Activated CD4-positive, CD25-positive, alpha-beta regulatory T cell treated with anti-CD3 and anti-CD28 coated beads, Interleukin-2, amount 50 U/mL, for 16 hours (primary cell): ENCODE measurements at regions not wholly inside any gene's neighbourhood (a gene's known extent, or its start where the extent isn't known, plus 50 kb on each side); places are given as distances from the start of the nearest gene placed in this dataset.
"Not testable (repeated sequence)": the region's sequence is repeated elsewhere in the genome, so short reads cannot be mapped to it uniquely, and the experiment has no call there.

Experiments used
- DNase-seq: peaks from one replicate; pipeline ENCODE4 v3.0.0-alpha.2; 2020; ENCODE audit warnings: low read depth, low spot score

DNA sequence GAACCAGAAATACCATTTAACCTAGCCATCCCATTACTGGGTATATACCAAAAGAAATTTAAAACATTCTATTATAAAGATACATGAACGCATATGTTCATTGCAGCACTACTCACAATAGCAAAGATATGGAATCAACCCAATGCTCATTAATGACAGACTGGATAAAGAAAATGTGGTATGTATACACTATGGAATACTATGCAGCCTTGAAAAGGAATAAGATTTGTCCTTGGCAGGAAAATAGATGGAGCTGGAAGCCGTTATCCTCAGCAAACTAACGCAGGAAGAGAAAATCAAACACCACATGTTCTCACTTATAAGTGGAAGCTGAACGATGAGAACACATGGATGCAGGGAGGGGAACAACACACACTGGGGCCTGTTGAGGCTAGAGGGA, 146.1 kb upstream of the HMGA2 start:
- not testable (repeated sequence) for DNase-seq

DNA sequence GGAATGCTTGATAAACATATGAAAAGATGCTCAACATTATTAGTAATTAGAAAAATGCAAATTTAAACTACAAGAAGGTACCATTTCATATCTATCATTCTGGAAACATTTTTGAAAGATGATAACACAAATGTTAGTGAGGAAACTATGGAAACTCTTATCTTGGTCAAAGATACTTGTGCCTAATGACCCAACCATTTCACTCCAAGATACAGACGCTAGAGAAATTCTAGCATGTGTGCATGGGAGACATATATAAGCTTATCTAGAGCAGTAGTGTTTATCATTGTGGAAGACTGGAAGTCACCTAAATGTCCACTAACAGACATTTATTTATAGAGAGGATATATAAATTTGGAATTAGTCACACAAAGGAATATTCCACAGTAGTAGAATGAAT, 143.1 kb upstream of the HMGA2 start:
- no peak for DNase-seq

DNA sequence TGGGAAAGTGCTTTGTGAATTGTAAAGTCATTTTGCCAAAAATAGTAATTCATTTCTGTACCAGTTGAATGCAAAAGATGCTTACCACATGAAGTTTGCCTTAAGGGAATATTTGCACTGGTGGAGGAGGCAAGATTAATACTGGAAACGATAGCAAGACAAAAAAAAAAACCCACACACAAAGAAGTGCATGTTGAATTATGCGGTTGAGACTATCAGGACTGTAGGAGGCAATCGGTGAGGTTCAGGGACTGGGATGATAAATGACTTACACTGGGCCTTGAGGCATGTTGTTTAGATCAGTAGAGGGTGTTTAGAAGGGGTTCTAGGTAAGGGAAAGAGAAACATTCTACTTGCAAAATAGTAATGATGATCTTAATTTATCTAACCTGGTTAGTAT, 142.2 kb upstream of the HMGA2 start:
- DNase-seq = no peak

DNA sequence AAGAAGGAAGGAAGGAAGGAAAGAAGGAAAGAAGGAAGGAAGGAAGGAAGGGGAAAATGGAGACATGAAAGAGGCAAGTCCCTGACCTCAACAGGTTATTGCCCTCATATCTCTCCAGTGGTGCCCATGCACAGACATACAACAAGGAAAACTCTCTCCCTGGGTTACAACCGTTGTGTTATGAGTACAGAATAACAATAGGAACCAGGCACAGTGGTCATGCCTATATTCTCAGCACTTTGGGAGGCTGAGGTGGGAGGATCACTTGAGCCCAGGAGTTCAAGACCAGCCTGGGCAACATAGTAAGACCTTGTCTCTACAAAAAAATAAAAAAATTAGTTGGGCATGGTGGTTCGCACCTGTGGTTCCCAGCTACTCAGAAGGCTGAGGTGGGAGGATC, 139.4 kb upstream of the HMGA2 start:
- no peak for DNase-seq

DNA sequence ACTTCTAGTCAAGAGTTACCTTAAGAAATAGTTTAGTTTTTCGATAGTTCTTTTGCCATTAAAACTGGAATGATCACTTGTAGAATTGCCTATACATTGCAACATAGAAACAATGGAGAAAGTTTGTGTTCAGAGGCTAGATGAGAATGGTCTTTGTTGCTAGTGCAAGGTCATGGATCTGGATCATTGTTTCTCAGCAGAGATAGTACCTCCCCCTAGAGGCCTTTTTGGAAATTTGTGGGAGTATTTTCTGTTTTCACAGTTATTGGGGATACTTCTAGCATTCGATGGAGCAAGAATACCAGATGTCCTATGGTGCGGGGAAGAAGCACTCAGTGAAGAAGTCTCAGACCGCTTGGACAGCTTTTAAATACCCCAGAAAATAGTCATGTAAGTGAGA, 138.8 kb upstream of the HMGA2 start:
- DNase-seq = no peak

DNA sequence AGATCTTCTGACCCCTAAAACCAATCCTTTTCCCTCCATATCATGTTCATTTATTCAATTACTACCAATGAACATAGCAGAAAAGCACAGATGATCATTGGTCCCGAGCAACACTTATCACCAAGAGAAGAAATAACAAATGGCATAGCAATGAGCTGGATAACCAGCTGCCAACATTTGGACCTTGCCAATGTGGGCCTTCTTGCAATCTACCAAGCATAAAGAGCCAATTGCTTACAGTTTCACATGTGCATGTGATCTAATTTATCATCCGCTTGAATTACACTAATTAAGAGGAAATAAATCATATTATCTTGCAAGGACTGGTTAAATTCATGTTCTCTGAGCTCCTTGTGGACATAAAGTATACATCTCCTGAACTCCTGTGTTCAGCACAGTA, 134.8 kb upstream of the HMGA2 start:
- DNase-seq = no peak

DNA sequence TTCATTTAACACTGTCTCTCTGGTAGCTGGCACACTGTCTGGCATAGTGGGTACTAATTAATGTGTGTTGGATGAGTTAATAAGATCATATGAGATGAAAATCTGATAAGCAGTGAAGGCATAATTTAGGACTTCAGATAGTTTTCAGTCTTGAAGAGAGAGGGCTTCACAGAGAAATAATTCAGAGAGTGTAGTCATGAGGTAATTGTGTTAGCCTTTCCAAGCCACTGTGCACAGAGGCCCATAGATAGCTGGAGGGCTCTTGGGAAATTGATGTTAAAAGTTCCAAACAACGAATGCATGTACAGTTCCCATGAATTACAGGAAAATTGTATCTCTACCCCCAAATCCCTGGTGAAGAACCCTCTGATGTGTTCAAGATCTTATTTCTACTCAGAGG, 133.8 kb upstream of the HMGA2 start:
- DNase-seq = no peak

DNA sequence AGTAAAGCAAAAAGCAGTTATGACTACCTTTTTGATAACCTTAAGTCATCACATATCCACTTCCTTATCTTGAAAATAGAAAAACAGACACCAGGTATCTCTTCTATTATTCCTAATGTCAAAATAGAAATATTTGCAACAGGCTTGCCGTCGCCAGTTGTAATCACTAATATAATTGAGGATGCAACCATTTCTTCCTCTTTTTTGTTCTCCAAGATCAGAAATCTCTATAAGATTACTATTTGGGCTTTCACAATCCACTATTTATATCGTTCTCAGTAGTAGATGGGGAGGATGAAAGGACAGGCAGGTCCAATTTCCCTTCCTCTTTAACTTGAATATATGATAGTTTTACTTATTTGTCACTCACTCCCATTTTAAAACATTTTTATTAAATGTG, 130.2 kb upstream of the HMGA2 start:
- DNase-seq = no peak

DNA sequence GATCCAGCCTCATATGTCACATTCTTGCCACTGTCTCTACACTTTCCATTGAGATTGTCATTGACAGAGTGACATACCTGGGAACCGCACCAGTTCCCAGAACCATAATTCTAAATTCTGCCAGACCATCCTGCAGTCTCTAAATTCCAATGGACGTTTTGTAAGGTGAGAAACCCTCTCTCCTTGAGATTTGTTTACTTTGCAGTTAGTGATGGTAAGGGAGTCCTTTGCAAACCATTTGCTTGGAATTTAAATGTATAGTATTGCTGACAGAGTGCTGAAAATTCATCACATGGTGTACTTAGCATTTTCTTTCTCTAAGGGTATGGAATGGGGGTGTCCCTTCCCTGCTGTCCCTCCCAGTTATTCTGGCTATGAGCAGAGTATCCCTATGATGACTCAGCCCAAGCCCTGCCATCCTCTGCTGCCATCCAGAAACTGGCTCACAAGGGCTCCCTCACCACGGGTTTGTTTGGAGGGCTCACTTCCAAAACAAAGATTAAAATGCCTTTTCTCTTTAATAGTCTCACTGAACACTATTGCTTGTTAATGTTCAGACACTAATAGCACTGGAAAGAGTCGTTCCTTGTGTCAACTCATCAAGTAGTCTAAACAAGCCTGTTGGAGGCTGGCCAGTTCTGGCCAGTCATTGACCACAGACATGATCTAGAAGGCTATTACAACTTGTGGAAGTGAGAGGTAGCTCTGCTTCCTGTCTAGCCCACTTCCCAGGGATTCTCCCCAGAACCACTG, 129.0 kb upstream of the HMGA2 start:
- no peak for DNase-seq

DNA sequence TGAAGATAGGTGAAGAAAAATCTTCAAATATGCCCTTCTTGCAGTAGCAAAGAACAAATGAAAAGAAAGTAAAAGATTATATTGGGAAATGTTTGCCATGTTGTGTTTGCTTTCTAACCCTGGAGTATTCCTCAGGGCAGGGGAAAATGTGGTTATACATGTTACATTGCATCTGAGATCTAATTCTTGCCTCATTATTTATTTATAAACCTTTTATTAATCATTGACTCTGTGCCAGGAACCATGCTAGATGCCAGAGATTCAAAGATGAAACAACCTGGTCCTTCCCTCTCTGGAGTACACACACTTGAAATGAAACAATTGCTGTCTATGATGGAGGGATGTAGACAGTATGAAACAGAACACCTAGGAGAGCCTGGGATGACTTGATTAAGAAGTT, 128.1 kb upstream of the HMGA2 start:
- DNase-seq = no peak

DNA sequence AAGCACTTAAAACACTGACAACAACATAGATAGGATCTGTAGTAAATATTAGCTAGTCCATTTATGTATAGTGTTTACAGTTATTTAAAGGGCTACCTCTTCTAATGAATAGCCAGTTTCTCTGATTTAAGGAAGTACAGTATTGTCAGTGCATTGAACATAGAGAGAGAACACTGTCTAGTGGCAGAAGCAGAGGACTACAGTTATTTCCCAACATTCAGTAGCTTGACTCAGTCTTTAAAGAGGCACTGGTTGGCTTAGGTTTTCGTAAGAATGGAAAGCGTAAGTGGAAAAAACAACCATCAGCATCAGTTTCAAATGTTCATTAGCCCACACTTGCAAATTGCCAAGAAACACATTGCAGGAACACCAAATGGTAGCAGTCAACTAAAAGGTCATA, 125.0 kb upstream of the HMGA2 start:
- no peak for DNase-seq

DNA sequence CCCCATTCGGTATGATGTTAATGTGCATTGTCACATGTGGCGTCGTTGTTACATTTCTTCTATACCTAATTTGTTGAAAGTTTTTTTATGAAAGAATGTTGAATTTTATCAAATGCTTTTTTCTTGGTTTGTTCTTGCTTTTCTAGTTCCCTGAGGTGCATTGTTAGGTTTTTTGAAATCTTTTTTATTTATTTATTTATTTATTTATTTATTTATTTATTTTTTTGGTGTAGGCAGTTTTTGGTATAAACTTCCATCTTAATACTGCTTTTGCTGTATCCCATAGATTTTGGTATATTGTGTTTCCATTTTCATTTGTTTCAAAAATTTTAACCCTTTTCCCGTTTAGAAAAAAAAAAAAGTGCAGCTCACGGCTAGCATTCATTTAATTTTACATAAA, 121.1 kb upstream of the HMGA2 start:
- no peak for DNase-seq

DNA sequence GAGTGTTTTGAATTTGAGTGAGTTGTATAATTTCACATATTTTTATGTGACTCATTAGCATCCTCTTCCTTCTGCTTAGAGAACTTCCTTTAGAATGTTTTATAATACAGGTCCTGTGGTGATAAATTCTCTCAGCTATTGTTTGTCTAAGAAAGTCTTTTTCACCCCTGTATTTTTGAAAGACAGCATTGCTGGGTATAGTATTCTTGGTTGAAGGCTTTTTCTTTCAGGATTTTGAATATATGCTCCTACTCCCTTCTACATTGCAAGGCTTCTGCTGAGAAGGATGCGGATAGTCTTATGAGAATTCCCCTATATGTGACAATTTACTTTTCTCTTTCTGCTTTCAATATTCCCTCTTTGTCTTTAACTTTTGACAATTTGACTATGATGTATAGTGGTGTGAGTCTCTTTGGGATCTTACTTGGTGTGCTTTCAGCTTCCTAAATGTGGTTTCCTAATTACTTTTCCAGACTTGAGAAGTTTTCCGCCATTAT, 118.9 kb upstream of the HMGA2 start:
- DNase-seq = no peak

DNA sequence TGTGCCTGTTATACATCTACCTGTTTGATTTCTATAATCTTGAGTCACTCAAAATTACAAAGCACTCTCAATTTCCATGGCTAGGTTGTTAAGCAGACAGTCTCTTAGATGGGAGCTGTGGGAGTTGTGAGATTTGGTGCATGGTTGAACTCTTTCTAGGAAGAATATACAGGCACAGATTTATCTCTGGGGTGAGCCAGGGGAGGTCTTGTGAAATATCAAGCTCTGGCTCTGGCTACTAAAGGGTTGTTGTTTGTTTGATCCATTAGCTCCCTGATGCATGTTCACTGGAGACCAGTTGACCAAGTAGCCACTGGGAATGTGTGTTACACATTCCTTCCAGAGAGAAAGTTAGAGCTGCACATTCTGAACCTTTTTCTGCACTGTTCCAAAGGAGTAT, 117.2 kb upstream of the HMGA2 start:
- DNase-seq = no peak

DNA sequence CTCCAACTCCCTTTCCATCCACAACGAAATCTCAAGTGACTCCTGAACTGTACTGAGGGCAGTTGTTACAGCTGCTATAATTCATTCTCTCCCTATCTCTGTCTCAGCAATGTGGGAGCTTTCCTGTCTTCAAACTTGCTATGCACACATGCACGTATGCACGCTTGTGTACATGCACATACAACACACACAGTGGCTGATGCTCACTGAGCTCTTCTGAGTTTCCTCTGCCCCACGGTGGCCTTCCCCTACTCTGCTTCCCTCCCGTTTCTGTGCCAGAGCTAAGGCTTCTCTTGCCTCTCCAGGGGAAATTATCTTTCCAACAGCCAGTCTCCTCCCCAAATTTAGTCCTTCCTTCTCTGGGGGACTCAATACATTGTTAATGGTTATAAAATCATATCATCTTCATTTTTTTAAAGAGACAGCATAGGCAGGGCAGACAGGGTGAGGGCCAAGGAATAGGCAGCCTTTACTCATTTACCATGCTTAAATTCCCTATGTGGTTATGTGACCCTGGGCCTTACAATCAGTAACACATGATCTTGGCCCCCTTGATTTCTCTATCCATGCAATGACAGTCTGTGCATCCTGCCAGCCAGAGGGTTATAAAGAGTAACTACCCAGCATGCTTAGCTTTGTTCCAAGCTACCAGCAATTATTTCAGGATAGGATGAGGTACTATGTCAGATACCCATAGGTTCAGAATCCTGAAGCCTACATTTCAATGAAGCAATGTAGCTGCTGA, 111.9 kb upstream of the HMGA2 start:
- DNase-seq = no peak

DNA sequence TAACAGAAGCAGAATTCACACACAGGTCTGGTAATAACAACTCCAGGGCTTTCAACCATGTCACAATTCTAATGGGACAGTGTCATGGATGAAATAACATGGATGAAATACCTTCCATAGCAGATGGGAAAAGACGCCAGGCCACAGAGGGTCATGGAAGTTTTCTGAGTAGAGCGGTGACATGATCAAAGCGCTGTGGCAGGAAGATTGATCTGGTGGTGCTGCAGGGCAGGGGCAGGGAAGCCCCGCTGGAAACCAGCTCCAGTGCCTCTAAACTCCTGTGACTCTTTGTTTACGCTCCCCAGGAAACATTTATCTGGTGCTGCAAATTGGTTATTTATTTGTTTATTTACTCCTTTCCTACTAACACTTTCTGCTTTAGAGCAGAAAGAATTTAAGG, 108.3 kb upstream of the HMGA2 start:
- no peak for DNase-seq

DNA sequence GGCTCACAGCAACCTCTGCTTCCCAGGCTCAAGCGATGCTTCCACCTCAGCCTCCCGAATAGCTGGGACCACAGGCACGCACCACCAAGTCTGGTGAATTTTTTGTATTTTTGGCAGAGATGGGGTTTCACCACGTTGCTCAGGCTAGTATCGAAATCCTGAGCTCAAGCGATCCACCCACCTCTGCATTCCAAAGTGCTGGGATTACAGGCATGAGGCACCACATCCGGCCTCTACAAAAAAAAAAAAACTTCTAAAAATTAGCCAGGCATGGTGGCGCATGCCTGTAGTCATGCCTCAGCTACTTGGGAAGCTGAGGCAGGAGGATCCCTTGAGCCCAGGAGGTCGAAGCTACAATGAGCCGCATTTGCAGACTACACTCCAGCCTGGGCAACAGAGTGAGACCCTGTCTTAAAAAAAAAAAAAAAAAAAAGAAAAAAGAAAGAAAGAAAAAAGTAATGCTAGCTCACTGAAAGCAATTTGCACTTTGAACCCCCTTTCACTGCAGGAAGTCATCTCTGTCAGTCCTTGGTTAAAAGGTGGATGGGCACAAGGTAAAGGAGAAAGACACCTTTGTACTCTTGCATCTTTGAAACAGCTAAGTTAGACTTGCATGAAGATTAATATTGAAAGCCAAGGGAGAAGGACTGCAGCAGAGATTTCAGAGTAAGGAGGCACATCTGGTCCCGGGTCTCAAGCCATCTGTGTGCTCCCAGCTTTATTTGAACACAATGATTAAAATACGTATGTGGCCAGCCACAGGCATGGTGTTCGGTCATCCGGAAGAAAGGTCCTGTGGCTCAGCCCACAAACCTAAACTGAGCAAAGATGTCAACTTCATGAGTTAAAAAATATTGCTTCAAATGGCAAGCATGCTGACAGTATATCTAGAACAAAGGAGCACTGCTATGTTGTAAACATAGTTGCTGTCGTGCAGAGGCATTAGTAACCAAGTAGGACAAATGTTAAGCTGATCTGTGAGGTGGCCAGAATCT, 103.8 kb upstream of the HMGA2 start:
- DNase-seq = no peak

DNA sequence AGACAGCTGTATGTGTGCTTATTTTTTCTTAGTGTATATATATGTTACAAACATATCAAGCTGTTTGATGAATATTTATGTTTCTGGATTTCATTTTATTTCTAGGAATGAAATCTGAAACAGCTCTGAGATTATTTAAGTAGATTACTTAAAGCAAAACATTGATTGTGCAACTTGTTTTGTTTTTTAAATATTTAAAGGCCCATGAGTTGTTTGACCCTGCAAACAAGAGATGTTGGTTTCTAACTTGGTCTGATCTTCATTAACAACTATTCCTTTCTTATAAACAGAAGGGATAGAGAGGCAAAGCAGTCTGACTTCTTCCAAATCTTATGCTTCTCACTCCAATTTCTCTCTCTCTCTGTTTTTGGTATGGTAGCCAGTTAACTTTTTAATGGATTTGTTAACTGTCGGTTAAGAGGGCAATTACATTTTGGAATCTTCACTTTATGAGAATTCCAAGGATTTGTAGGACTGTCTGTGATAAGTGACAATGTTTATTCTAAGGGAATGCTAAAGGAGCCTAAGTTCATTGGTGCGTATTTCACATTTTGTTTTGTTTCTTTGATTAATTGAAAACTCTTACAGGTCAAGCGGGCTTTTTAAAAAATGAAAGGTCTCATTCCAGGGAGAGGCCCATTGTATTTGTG, 102.6 kb upstream of the HMGA2 start:
- no peak for DNase-seq

DNA sequence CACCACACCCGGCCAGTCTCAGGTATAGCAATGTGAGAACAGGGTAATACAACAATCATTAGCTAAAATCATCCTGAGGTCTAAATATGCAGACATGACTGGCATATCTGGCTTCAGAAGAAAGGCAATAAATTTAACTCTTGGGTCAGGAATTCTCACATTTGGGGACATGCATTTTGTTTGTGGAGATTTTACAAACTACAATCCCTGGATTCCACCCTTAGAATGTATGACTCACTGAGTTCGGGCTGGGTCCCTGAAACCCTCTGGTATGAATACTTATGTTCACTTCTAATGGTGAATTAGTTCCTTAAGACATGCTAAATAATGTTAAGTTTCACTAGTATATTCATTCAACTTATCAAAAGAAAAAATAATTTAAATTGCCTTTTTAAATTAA, 98.9 kb upstream of the HMGA2 start:
- DNase-seq = no peak

DNA sequence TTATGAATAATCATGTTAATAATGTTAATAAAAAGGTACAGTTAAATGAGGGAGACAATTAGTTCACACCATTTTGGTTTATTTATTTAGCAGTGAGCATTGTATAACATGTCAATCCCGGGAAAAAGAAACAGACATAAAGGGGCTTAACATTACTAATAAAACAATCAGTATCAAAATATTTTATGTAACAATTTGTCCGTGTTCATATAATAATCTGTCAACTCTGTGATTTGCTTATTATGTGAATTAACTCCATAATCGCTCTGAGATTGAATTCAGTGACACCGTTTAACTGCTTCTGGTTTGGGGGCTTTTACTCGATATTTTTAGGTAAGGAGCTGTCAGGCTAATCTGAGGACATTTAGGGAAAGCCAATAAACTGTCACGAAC, 95.8 kb upstream of the HMGA2 start:
- DNase-seq = no peak
